ENCODE measurements at regions not wholly inside any gene's neighbourhood (a gene's known extent, or its start where the extent isn't known, plus 50 kb on each side); places are given as distances from the start of the nearest gene placed in this dataset.
"Not testable (repeated sequence)": the region's sequence is repeated elsewhere in the genome, so short reads cannot be mapped to it uniquely, and the experiment has no call there.

- intact Hi-C loops (cut with DNase I) = no loop called here
- H3K4me1 ChIP-seq (replicated peaks in 1 of 2) = peaks cover 0 to 6% of the 10 kb centered on the region in 2 donors
These were observed 598.8 kb downstream of the C12orf50 start for GRCh38 chr12:87430444-87430843.

GRCh38 chr12:87428701-87429277 lies 600.4 kb downstream of the C12orf50 start:
- Histone ChIP-seq H3K4me1 (replicated peaks in 1 of 2) (peaks cover 0 to 6% of the 10 kb centered on the region in 2 donors), H3K4me3 (no peak overlapping the region), H3K27me3 (no peaks in the 10 kb centered on the region), H3K9me3 (replicated peaks in 1 of 3) (no peaks in the 10 kb centered on the region), H3K36me3 (replicated peaks in 1 of 2) (no peaks in the 10 kb centered on the region), H3K27ac (peak overlapping the region in 3 of 5 donors; percentile 9 to 68 (median 50))
- DNase-seq = peak; percentile 25 to 68 (median 62)
- intact Hi-C loops (cut with DNase I) = no loop called here
- TF ChIP-seq POLR2A (IDR thresholded peaks at IDR 0.05) = peak in 1 of 2 donors; percentile 17
- TF ChIP-seq CTCF (IDR thresholded peaks at IDR 0.05) = no peak
- WGBS, 4 donors = 61 to 77% (median 67%) methylated on average over 1 of the region's 1 CpG

More at GRCh38 chr12:87430444-87430843, 598.8 kb downstream of the C12orf50 start:
- no peaks in the 10 kb centered on the region for H3K9me3 ChIP-seq (replicated peaks in 1 of 3)
- H3K27ac ChIP-seq = no peak overlapping the region
- no peaks in the 10 kb centered on the region for H3K36me3 ChIP-seq (replicated peaks in 1 of 2)
- no peaks in the 10 kb centered on the region for H3K27me3 ChIP-seq
- DNase-seq = peak in 6 of 7 donors; percentile 21 to 74 (median 34)
- TF ChIP-seq CTCF (IDR thresholded peaks at IDR 0.05) = no peak
- H3K4me3 ChIP-seq = no peak overlapping the region

GRCh38 chr12:87427770-87428169 lies 601.4 kb downstream of the C12orf50 start:
- 91 to 100% (median 95%) methylated on average over 1 of the region's 1 CpG for WGBS, 4 donors
- H3K27ac ChIP-seq = no peak overlapping the region
- H3K9me3 ChIP-seq (replicated peaks in 1 of 3) = no peaks in the 10 kb centered on the region
- no peak overlapping the region for H3K4me3 ChIP-seq
- TF ChIP-seq CTCF (IDR thresholded peaks at IDR 0.05) (no peak), POLR2A (IDR thresholded peaks at IDR 0.05) (no peak)
- no peaks in the 10 kb centered on the region for H3K27me3 ChIP-seq
- intact Hi-C loops (cut with DNase I) = no loop called here
- H3K36me3 ChIP-seq (replicated peaks in 1 of 2) = no peaks in the 10 kb centered on the region
- no peak for DNase-seq
- H3K4me1 ChIP-seq (replicated peaks in 1 of 2) = peaks cover 0 to 6% of the 10 kb centered on the region in 2 donors

GRCh38 chr12:87425942-87426554 lies 603.2 kb downstream of the C12orf50 start:
- Histone ChIP-seq H3K27ac (no peak overlapping the region), H3K4me3 (no peak overlapping the region), H3K27me3 (no peaks in the 10 kb centered on the region), H3K36me3 (replicated peaks in 1 of 2) (no peaks in the 10 kb centered on the region), H3K4me1 (replicated peaks in 1 of 2) (peaks cover 0 to 6% of the 10 kb centered on the region in 2 donors), H3K9me3 (replicated peaks in 1 of 3) (no peaks in the 10 kb centered on the region)
- DNase-seq = no peak
- intact Hi-C loops (cut with DNase I) = no loop called here
- TF ChIP-seq CTCF (IDR thresholded peaks at IDR 0.05) = no peak
- TF ChIP-seq POLR2A (IDR thresholded peaks at IDR 0.05) = no peak
- WGBS, 4 donors = 61 to 76% (median 72%) methylated on average over 2 of the region's 2 CpGs

GRCh38 chr12:87421233-87421632 lies 608.0 kb downstream of the C12orf50 start:
- DNase-seq; H3K4me3 ChIP-seq; intact Hi-C loops (cut with DNase I); H3K27me3 ChIP-seq; H3K27ac ChIP-seq; H3K36me3 ChIP-seq (replicated peaks in 1 of 2); H3K4me1 ChIP-seq (replicated peaks in 1 of 2); H3K9me3 ChIP-seq (replicated peaks in 1 of 3): not testable (repeated sequence)
- whole genome bisulfite sequencing, 4 donors = 92 to 100% (median 94%) methylated on average over 2 of the region's 2 CpGs
